HG02571 (cell line): ENCODE measurements at regions not wholly inside any gene's neighbourhood (a gene's known extent, or its start where the extent isn't known, plus 50 kb on each side); places are given as distances from the start of the nearest gene placed in this dataset.

Experiments
- ATAC-seq: cut with Tn5 transposase; IDR thresholded peaks from one replicate; pipeline ENCODE4 v1.9.1; 2021; ENCODE audit warnings: mild to moderate bottlenecking, moderate library complexity; ENCODE audit not compliant: unreplicated experiment

DNA sequence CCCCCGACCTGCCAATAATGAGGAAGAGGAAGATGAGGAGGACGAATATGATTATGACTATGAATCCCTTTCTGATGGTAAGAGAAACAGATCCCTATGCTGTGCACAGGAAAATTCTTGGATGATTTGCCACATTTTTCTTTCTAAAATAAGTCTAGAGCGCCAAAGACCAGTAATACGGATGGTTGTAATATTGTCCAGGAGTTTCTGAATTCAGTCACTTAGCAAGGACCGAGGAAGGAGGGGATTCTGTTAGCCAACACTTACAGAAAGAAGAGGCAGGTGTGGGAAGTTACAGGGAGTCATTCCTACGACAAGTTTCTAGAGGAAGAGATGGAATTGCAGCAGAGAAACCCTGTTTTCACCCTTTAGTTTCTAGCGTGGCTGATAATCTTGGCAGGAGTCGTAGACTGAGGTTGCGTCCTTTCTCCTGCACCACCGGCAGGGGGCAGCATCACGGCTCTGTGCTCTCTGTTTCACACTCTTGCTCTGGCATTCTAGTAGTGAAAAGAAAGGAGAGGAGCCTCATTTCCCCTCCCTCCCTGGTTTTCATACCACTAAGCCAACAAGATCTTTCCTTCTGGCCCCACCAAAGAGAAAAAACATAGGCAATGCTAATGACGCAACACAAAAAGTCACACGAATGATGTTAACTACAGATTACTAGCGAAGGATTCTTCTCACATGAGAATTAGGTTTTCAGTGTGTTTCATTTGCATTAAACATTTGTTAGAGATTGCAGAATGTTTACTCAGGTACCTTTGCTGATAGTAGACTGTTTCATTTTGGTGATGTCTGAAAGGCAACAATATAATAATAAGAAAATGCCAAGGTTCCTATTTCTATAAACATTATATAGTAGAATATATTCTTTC, 82.7 kb downstream of the NOC3L start:
- peak; percentile 78 for ATAC-seq

GRCh38 chr10:94281654-94282053, 81.1 kb downstream of the NOC3L start:
- ATAC-seq = no peak

- no peak for ATAC-seq
Observed at GRCh38 chr10:94282369-94282768, 80.4 kb downstream of the NOC3L start.
